ENCODE measurements at regions not wholly inside any gene's neighbourhood (a gene's known extent, or its start where the extent isn't known, plus 50 kb on each side); places are given as distances from the start of the nearest gene placed in this dataset.

- DNase-seq (ENCODE audit: low read depth in 1 of 2, low spot score in 2 of 2), result no peak
- TF ChIP-seq KDM1A (IDR thresholded peaks at IDR 0.05; ENCODE audit: borderline replicate concordance, low read length) (no peak), ATF2 (IDR thresholded peaks at IDR 0.05; ENCODE audit: low read length) (no peak), TAF1 (IDR thresholded peaks at IDR 0.05; ENCODE audit: low read depth, low read length) (no peak), RBBP5 (IDR thresholded peaks at IDR 0.05; ENCODE audit: borderline replicate concordance, low read depth, low read length) (no peak), CTBP2 (IDR thresholded peaks at IDR 0.05; ENCODE audit: borderline replicate concordance, insufficient read depth, insufficient read length, low read length) (no peak)
- 81% methylated on average over 2 of the region's 2 CpGs; no CpG with 5 or more reads in 1 of the 2 experiments for WGBS, 2 experiments (ENCODE audit: extremely low coverage in 1 of 2, insufficient coverage in 1 of 2, insufficient read length in 1 of 2, insufficient replicate concordance in 2 of 2, low coverage in 1 of 2, low lambda C conversion rate in 2 of 2, missing lambda C conversion rate in 1 of 2)
These were observed 124.9 kb upstream of the TLE3 start for GRCh38 chr15:70222606-70223005.

More at GRCh38 chr15:70222606-70223005, 124.9 kb upstream of the TLE3 start:
- H2AK5ac ChIP-seq (ENCODE audit: low read depth, low read length), result no peak overlapping the region
- no peak overlapping the region for H2BK5ac ChIP-seq (ENCODE audit: low read depth, low read length)
- no peak overlapping the region for H2BK20ac ChIP-seq (ENCODE audit: low read length)
- no peak overlapping the region for H3K9ac ChIP-seq (replicated peaks in 1 of 4; ENCODE audit: extremely low read depth in 1 of 4, low read depth in 3 of 4, low read length in 3 of 4)
- no peaks in the 10 kb centered on the region for H4K20me1 ChIP-seq (replicated peaks in 1 of 2; ENCODE audit: control insufficient read depth in 1 of 2, insufficient read depth in 2 of 2, low read length in 2 of 2)
- H3K4ac ChIP-seq (replicated peaks; ENCODE audit: insufficient read length, low read depth, low read length), result no peak overlapping the region
- no peak overlapping the region for H2AFZ ChIP-seq (ENCODE audit: low read length)
- H3K36me3 ChIP-seq (ENCODE audit: control insufficient read depth in 2 of 4, insufficient read depth in 4 of 4, low read length in 3 of 4), result no peaks in the 10 kb centered on the region
- H3K4me1 ChIP-seq (replicated peaks in 1 of 4; ENCODE audit: control insufficient read depth in 3 of 4, insufficient read depth in 4 of 4, low read length in 3 of 4), result peaks cover 0 to 3% (median 0%) of the 10 kb centered on the region in 4 experiments; a peak in 1 of 7 replicates
- H3K79me2 ChIP-seq (ENCODE audit: control insufficient read depth in 1 of 2, insufficient read depth in 2 of 2, low read length in 2 of 2), result no peaks in the 10 kb centered on the region
- H2BK12ac ChIP-seq (ENCODE audit: low read depth, low read length), result no peak overlapping the region
- ChIA-PET CTCF (ENCODE audit: partially characterized antibody) (interaction anchor here (0.6 to 1.1 kb wide), 2 partner anchors 12 to 746 kb away, joined by 3 read pairs; no protein-coding TSS in a partner anchor), POLR2A (ENCODE audit: partially characterized antibody) (no interaction called here)
- no peaks in the 10 kb centered on the region for H3K9me3 ChIP-seq (ENCODE audit: insufficient read depth in 2 of 2, low read depth in 1 of 2, low read length in 1 of 2)
- no peak overlapping the region for H4K5ac ChIP-seq (ENCODE audit: insufficient read length, low read depth, low read length)
- FAIRE-seq, result no peak
- no peak overlapping the region for H2BK15ac ChIP-seq (ENCODE audit: low read length)
- H4K8ac ChIP-seq (ENCODE audit: extremely low read depth, insufficient read depth, low read length), result no peak overlapping the region
- H2BK120ac ChIP-seq (replicated peaks; ENCODE audit: low read depth, low read length), result no peak overlapping the region
- H3K4me3 ChIP-seq (ENCODE audit: extremely low read depth in 1 of 4, insufficient read depth in 2 of 4, low read depth in 3 of 4, low read length in 4 of 4), result no peak overlapping the region
- no peak overlapping the region for H3K18ac ChIP-seq (ENCODE audit: extremely low read depth, low read length)
- no peaks in the 10 kb centered on the region for H3K23me2 ChIP-seq (ENCODE audit: low read depth, low read length)
- no peaks in the 10 kb centered on the region for H3K79me1 ChIP-seq (ENCODE audit: low read depth, low read length)
- H3K27ac ChIP-seq (ENCODE audit: low read depth, low read length), result no peak overlapping the region
- H3K23ac ChIP-seq (ENCODE audit: insufficient read length), result no peak overlapping the region
- no peak overlapping the region for H3K4me2 ChIP-seq (ENCODE audit: insufficient read depth in 1 of 2, low read depth in 2 of 2, low read length in 2 of 2)
- H3K14ac ChIP-seq (ENCODE audit: insufficient read length), result no peak overlapping the region
- H4K91ac ChIP-seq (replicated peaks; ENCODE audit: insufficient read length, low read length), result no peak overlapping the region
- H3K27me3 ChIP-seq (replicated peaks in 1 of 4; ENCODE audit: control insufficient read depth in 3 of 4, extremely low read depth in 1 of 4, insufficient read depth in 3 of 4, low read length in 3 of 4), result no peaks in the 10 kb centered on the region; a peak in 1 of 7 replicates
- H3K56ac ChIP-seq (replicated peaks; ENCODE audit: insufficient read length, low read depth, low read length), result no peak overlapping the region

Data from H1 (cell line).